HEK293T (cell line): ENCODE measurements at regions not wholly inside any gene's neighbourhood (a gene's known extent, or its start where the extent isn't known, plus 50 kb on each side); places are given as distances from the start of the nearest gene placed in this dataset.

ENCODE experiments used
- CTCF ChIA-PET: fragments of 350-600 bp; formaldehyde crosslinking; extraction: SDS; loops from one replicate; lab custom pipeline; 2021; ENCODE audit warnings: antibody characterized with exemption, inconsistent platforms; lab: Yijun Ruan, JAX
- POLR2A ChIA-PET: fragments of 350-600 bp; formaldehyde crosslinking; extraction: SDS; loops from one replicate; lab custom pipeline; 2020; ENCODE audit warnings: antibody characterized with exemption, inconsistent platforms; lab: Yijun Ruan, JAX
- DNase-seq: peaks from one replicate; pipeline ENCODE4 v3.0.0; 2012; ENCODE audit warnings: mixed read lengths; ENCODE audit errors: extremely low spot score
- ARNT ChIP-seq: fragments of 450-650 bp; IDR thresholded peaks from 2 replicates; pipeline ENCODE4 v1.6.1; 2017; ENCODE audit warnings: mild to moderate bottlenecking
- BHLHE40 ChIP-seq: fragments of 450-650 bp; IDR thresholded peaks from 2 replicates; pipeline ENCODE4 v1.6.1; 2016; ENCODE audit warnings: mild to moderate bottlenecking, moderate library complexity, borderline replicate concordance
- CTBP1 ChIP-seq: fragments of 450-650 bp; IDR thresholded peaks from 2 replicates; pipeline ENCODE4 v1.6.1; 2016; ENCODE audit warnings: borderline replicate concordance
- ELF4 ChIP-seq: fragments of 450-650 bp; IDR thresholded peaks from 2 replicates; pipeline ENCODE4 v1.6.1; 2017; ENCODE audit warnings: antibody characterized with exemption
- FOXA1 ChIP-seq: fragments of 450-650 bp; IDR thresholded peaks from 2 replicates; pipeline ENCODE4 v1.6.1; 2016; ENCODE audit warnings: mild to moderate bottlenecking
- FOXK2 ChIP-seq: fragments of 450-650 bp; IDR thresholded peaks from 2 replicates; pipeline ENCODE4 v1.6.1; 2016; ENCODE audit warnings: mild to moderate bottlenecking
- FOXM1 ChIP-seq: fragments of 450-650 bp; IDR thresholded peaks from 2 replicates; pipeline ENCODE4 v1.6.1; 2017; ENCODE audit warnings: mild to moderate bottlenecking, borderline replicate concordance
- HDGF ChIP-seq: fragments of 450-650 bp; IDR thresholded peaks from 2 replicates; pipeline ENCODE4 v1.6.1; 2017; ENCODE audit warnings: antibody characterized with exemption, borderline replicate concordance
- L3MBTL2 ChIP-seq: fragments of 450-650 bp; conservative IDR thresholded peaks from 2 replicates; pipeline ENCODE4 v1.6.1; 2016; ENCODE audit warnings: mild to moderate bottlenecking
- LEF1 ChIP-seq: fragments of 450-650 bp; IDR thresholded peaks from 2 replicates; pipeline ENCODE4 v1.6.1; 2017; ENCODE audit warnings: mild to moderate bottlenecking, borderline replicate concordance
- NFRKB ChIP-seq: fragments of 450-650 bp; IDR thresholded peaks from 2 replicates; pipeline ENCODE4 v1.6.1; 2016; ENCODE audit warnings: mild to moderate bottlenecking, moderate library complexity
- PKNOX1 ChIP-seq: fragments of 450-650 bp; IDR thresholded peaks from 2 replicates; pipeline ENCODE4 v1.6.1; 2016
- SP1 ChIP-seq: fragments of 450-650 bp; IDR thresholded peaks from 2 replicates; pipeline ENCODE4 v1.6.1; 2017
- SUZ12 ChIP-seq: fragments of 450-650 bp; IDR thresholded peaks from 2 replicates; pipeline ENCODE4 v1.6.1; 2016; ENCODE audit warnings: mild to moderate bottlenecking
- TARDBP ChIP-seq: fragments of 450-650 bp; IDR thresholded peaks from 2 replicates; pipeline ENCODE4 v1.6.1; 2016
- ZNF384 ChIP-seq: fragments of 450-650 bp; IDR thresholded peaks from 2 replicates; pipeline ENCODE4 v1.6.1; 2016

GRCh38 chr15:70426096-70426821 is 328.5 kb upstream of the TLE3 start:
- CTCF ChIA-PET, result interaction anchor here (0.9 kb wide), 1 partner anchor 26 kb away, joined by 4 read pairs; no protein-coding TSS in a partner anchor
- DNase-seq, result peak; percentile 19
- TF ChIP-seq L3MBTL2 (no peak), ZNF384 (no peak), NFRKB (no peak)

GRCh38 chr15:70424937-70425411 is 327.3 kb upstream of the TLE3 start:
- ChIA-PET CTCF (no interaction called here), POLR2A (no interaction called here)
- no peak for DNase-seq
- TF ChIP-seq PKNOX1 (no peak), ARNT (no peak), SUZ12 (no peak), CTBP1 (no peak), LEF1 (no peak), SP1 (no peak), ELF4 (no peak), TARDBP (no peak), FOXK2 (no peak), FOXM1 (no peak), HDGF (no peak), FOXA1 (no peak), L3MBTL2 (no peak), ZNF384 (no peak), BHLHE40 (no peak), NFRKB (no peak)

More at GRCh38 chr15:70426096-70426821, 328.5 kb upstream of the TLE3 start:
- POLR2A ChIA-PET, result no interaction called here

GRCh38 chr15:70423267-70423666 is 325.6 kb upstream of the TLE3 start:
- ChIA-PET CTCF (no interaction called here), POLR2A (no interaction called here)
- DNase-seq, result no peak
- TF ChIP-seq HDGF, result no peak
- TF ChIP-seq FOXA1, result no peak
- no peak for TF ChIP-seq LEF1
- no peak for TF ChIP-seq FOXK2

- TF ChIP-seq BHLHE40 (no peak), FOXK2 (no peak), HDGF (no peak), ELF4 (no peak), PKNOX1 (no peak), NFRKB (no peak), FOXM1 (no peak)
- POLR2A ChIA-PET, result interaction anchor here (0.7 kb wide), 1 partner anchor 11 kb away, joined by 4 read pairs; no protein-coding TSS in a partner anchor
- CTCF ChIA-PET, result interaction anchor here (0.6 kb wide), 2 partner anchors 13 to 913 kb away, joined by 3 read pairs; no protein-coding TSS in a partner anchor
Measured at GRCh38 chr15:70422342-70422741, 324.6 kb upstream of the TLE3 start.

GRCh38 chr15:70420948-70421482 is 323.3 kb upstream of the TLE3 start:
- TF ChIP-seq ARNT (no peak), HDGF (no peak), L3MBTL2 (no peak), ELF4 (no peak), CTBP1 (no peak), ZNF384 (no peak), FOXA1 (no peak), PKNOX1 (no peak), SUZ12 (no peak), FOXK2 (no peak), SP1 (no peak), TARDBP (no peak), NFRKB (no peak), BHLHE40 (no peak), LEF1 (no peak), FOXM1 (no peak)
- ChIA-PET CTCF (interaction anchor here (1.0 to 1.2 kb wide), 2 partner anchors 46 to 958 kb away, joined by 3 read pairs; no protein-coding TSS in a partner anchor), POLR2A (no interaction called here)
- no peak for DNase-seq

More at GRCh38 chr15:70422342-70422741, 324.6 kb upstream of the TLE3 start:
- DNase-seq, result no peak

GRCh38 chr15:70420086-70420947 is 322.6 kb upstream of the TLE3 start:
- ChIA-PET CTCF (interaction anchor here (1.0 to 1.2 kb wide), 2 partner anchors 46 to 958 kb away, joined by 3 read pairs; no protein-coding TSS in a partner anchor), POLR2A (no interaction called here)
- DNase-seq, result peak; percentile 74
- no peak for TF ChIP-seq PKNOX1
- no peak for TF ChIP-seq FOXA1
- TF ChIP-seq FOXK2, result no peak
- no peak for TF ChIP-seq ZNF384
- TF ChIP-seq ELF4, result no peak
- no peak for TF ChIP-seq BHLHE40
- TF ChIP-seq LEF1, result no peak
